ENCODE measurements at regions not wholly inside any gene's neighbourhood (a gene's known extent, or its start where the extent isn't known, plus 50 kb on each side); places are given as distances from the start of the nearest gene placed in this dataset.

DNA sequence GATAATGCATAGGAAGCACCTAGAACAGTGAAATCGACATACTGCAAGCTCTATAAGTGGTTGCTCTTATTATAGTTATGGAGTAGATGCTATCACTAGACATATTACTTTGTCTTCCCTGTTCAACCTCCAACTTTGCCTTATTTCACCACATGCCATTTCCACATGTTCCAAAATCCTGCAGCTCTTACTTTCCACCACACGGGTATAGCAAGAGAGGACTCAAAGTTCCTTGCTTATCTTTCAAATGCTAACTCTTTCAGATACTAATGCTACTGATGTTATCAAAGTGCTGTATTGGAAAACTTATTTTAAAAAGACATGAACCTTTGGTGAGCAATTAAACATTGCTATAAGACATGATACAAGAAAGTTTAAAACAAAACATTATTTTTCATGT lies 1130.1 kb downstream of the HACE1 start:
- H3K36me3 ChIP-seq (ENCODE audit: control insufficient read depth in 2 of 4, insufficient read depth in 4 of 4, low read length in 3 of 4) = no peaks in the 10 kb centered on the region
- H2BK5ac ChIP-seq (ENCODE audit: low read depth, low read length) = no peak overlapping the region
- no peak overlapping the region for H3K9ac ChIP-seq (replicated peaks in 1 of 4; ENCODE audit: extremely low read depth in 1 of 4, low read depth in 3 of 4, low read length in 3 of 4)
- H3K79me2 ChIP-seq (ENCODE audit: control insufficient read depth in 1 of 2, insufficient read depth in 2 of 2, low read length in 2 of 2) = no peaks in the 10 kb centered on the region
- H3K14ac ChIP-seq (ENCODE audit: insufficient read length) = no peak overlapping the region
- no peak overlapping the region for H2BK15ac ChIP-seq (ENCODE audit: low read length)
- no peak overlapping the region for H2BK120ac ChIP-seq (replicated peaks; ENCODE audit: low read depth, low read length)
- no peak overlapping the region for H4K5ac ChIP-seq (ENCODE audit: insufficient read length, low read depth, low read length)
- no peaks in the 10 kb centered on the region for H3K27me3 ChIP-seq (replicated peaks in 1 of 4; ENCODE audit: control insufficient read depth in 3 of 4, extremely low read depth in 1 of 4, insufficient read depth in 3 of 4, low read length in 3 of 4)
- ChIA-PET POLR2A (ENCODE audit: partially characterized antibody) (no interaction called here), CTCF (ENCODE audit: partially characterized antibody) (interaction anchor here (1.5 kb wide), 1 partner anchor 22 kb away, joined by 3 read pairs; no protein-coding TSS in a partner anchor)
- H3K4me2 ChIP-seq (ENCODE audit: insufficient read depth in 1 of 2, low read depth in 2 of 2, low read length in 2 of 2) = no peak overlapping the region
- peaks cover 2% of the 10 kb centered on the region; the same call in 1 of the 2 replicates for H3K23me2 ChIP-seq (ENCODE audit: low read depth, low read length)
- H2BK20ac ChIP-seq (ENCODE audit: low read length) = no peak overlapping the region
- no peak overlapping the region for H3K56ac ChIP-seq (replicated peaks; ENCODE audit: insufficient read length, low read depth, low read length)
- FAIRE-seq (peak; percentile 24), DNase-seq (ENCODE audit: low read depth in 1 of 2, low spot score in 2 of 2) (no peak)
- H2BK12ac ChIP-seq (ENCODE audit: low read depth, low read length) = no peak overlapping the region
- H2AFZ ChIP-seq (ENCODE audit: low read length) = no peak overlapping the region
- no peak overlapping the region for H3K4ac ChIP-seq (replicated peaks; ENCODE audit: insufficient read length, low read depth, low read length)
- H4K20me1 ChIP-seq (replicated peaks in 1 of 2; ENCODE audit: control insufficient read depth in 1 of 2, insufficient read depth in 2 of 2, low read length in 2 of 2) = no peaks in the 10 kb centered on the region
- no peaks in the 10 kb centered on the region for H3K4me1 ChIP-seq (replicated peaks in 1 of 4; ENCODE audit: control insufficient read depth in 3 of 4, insufficient read depth in 4 of 4, low read length in 3 of 4)
- no peak overlapping the region for H3K27ac ChIP-seq (ENCODE audit: low read depth, low read length)
- H3K9me3 ChIP-seq (ENCODE audit: insufficient read depth in 2 of 2, low read depth in 1 of 2, low read length in 1 of 2) = 0 out of 4 replicates have a peak, but pooled peaks cover 0 to 3% of the 10 kb centered on the region in 2 experiments
- 78% methylated on average over 2 of the region's 2 CpGs; no CpG with 5 or more reads in 1 of the 2 experiments for WGBS, 2 experiments (ENCODE audit: extremely low coverage in 1 of 2, insufficient coverage in 1 of 2, insufficient read length in 1 of 2, insufficient replicate concordance in 2 of 2, low coverage in 1 of 2, low lambda C conversion rate in 2 of 2, missing lambda C conversion rate in 1 of 2)
- no peak overlapping the region for H4K91ac ChIP-seq (replicated peaks; ENCODE audit: insufficient read length, low read length)
- no peak overlapping the region for H3K23ac ChIP-seq (ENCODE audit: insufficient read length)
- no peak overlapping the region for H3K18ac ChIP-seq (ENCODE audit: extremely low read depth, low read length)
- no peak overlapping the region for H3K4me3 ChIP-seq (ENCODE audit: extremely low read depth in 1 of 4, insufficient read depth in 2 of 4, low read depth in 3 of 4, low read length in 4 of 4)
- H4K8ac ChIP-seq (ENCODE audit: extremely low read depth, insufficient read depth, low read length) = no peak overlapping the region
- no peak overlapping the region for H2AK5ac ChIP-seq (ENCODE audit: low read depth, low read length)
- H3K79me1 ChIP-seq (ENCODE audit: low read depth, low read length) = no peaks in the 10 kb centered on the region
- TF ChIP-seq SIRT6 (IDR thresholded peaks at IDR 0.05; ENCODE audit: low read length) = no peak
- no peak for TF ChIP-seq FOSL1 (IDR thresholded peaks at IDR 0.05; ENCODE audit: insufficient read depth, low read depth, low read length)
- TF ChIP-seq RXRA (IDR thresholded peaks at IDR 0.05; ENCODE audit: insufficient read depth, low read depth, low read length) = no peak

Data from H1 (cell line).